Endothelial cell (in vitro differentiated cells): ENCODE measurements at regions not wholly inside any gene's neighbourhood (a gene's known extent, or its start where the extent isn't known, plus 50 kb on each side); places are given as distances from the start of the nearest gene placed in this dataset.

Source experiments
- DNase-seq: peaks from one replicate; pipeline ENCODE4 v3.0.0; 2021; ENCODE audit warnings: low spot score
- H3K27ac Mint-ChIP-seq: one replicate; pipeline ENCODE4 v1.8.0; 2021; ENCODE audit warnings: mixed read lengths, inconsistent platforms; ENCODE audit not compliant: unreplicated experiment
- H3K27me3 Mint-ChIP-seq: one replicate; pipeline ENCODE4 v1.8.0; 2021; ENCODE audit warnings: mild to moderate bottlenecking, moderate library complexity, mixed read lengths, inconsistent platforms; ENCODE audit not compliant: unreplicated experiment
- H3K36me3 Mint-ChIP-seq: one replicate; pipeline ENCODE4 v1.8.0; 2021; ENCODE audit warnings: mild to moderate bottlenecking, low read depth, mixed read lengths, inconsistent platforms; ENCODE audit not compliant: unreplicated experiment
- H3K4me1 Mint-ChIP-seq: one replicate; pipeline ENCODE4 v1.8.0; 2021; ENCODE audit warnings: mild to moderate bottlenecking, mixed read lengths, inconsistent platforms; ENCODE audit not compliant: unreplicated experiment
- H3K4me3 Mint-ChIP-seq: one replicate; pipeline ENCODE4 v1.8.0; 2021; ENCODE audit warnings: mild to moderate bottlenecking, mixed read lengths, inconsistent platforms; ENCODE audit not compliant: unreplicated experiment
- H3K9me3 Mint-ChIP-seq: one replicate; pipeline ENCODE4 v1.8.0; 2021; ENCODE audit warnings: mixed read lengths, inconsistent platforms; ENCODE audit not compliant: unreplicated experiment
- TF ChIP-seq, protein P1 (sequence below): fragments of 200-600 bp; sonication (generic); IDR thresholded peaks from one replicate; pipeline ENCODE4 v1.5.0; 2021; ENCODE audit warnings: antibody characterized with exemption; ENCODE audit not compliant: unreplicated experiment

DNA sequence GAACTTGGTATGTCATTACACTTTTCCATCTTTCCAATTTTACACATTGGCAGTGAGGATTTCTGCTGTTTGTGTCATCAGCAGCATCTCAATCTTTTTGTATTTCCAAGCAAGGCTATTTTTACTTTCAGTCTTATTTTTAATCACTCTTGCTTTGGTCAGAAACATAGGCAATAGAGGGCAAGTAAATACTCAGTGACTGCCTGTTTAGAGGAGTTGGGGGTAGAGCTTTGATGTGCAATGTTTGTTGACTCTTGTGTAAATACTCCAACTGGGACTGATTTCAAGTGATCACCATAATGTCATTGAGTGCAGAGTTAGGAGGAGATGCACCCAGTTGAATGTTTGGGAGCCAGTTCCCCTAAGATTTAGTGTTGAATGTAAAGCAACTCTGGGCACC lies 1281.7 kb downstream of the NLGN4Y start:
- TF ChIP-seq, protein P1, sequence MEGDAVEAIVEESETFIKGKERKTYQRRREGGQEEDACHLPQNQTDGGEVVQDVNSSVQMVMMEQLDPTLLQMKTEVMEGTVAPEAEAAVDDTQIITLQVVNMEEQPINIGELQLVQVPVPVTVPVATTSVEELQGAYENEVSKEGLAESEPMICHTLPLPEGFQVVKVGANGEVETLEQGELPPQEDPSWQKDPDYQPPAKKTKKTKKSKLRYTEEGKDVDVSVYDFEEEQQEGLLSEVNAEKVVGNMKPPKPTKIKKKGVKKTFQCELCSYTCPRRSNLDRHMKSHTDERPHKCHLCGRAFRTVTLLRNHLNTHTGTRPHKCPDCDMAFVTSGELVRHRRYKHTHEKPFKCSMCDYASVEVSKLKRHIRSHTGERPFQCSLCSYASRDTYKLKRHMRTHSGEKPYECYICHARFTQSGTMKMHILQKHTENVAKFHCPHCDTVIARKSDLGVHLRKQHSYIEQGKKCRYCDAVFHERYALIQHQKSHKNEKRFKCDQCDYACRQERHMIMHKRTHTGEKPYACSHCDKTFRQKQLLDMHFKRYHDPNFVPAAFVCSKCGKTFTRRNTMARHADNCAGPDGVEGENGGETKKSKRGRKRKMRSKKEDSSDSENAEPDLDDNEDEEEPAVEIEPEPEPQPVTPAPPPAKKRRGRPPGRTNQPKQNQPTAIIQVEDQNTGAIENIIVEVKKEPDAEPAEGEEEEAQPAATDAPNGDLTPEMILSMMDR = no peak
- no peaks in the 10 kb centered on the region for H3K9me3 Mint-ChIP-seq

DNA sequence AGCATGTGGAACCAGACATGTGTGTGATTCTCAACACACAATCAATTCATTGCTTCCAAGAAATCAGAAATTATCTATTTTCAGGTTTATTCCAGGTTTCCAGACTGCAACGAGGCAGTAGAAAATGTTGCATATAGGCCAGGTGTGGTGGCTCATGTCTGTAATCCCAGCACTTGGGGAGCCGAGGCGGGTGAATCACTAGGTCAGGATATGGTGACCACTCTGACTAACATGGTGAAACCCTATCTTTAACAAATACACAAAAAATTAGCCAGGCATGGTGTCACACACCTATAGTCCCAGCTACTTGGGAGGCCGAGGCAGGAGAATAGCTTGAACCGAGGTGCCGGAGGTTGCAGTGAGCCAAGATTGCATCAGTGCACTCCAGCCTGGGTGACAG lies 1289.9 kb downstream of the NLGN4Y start:
- no peaks in the 10 kb centered on the region for H3K4me1 Mint-ChIP-seq
- TF ChIP-seq, protein P1 = no peak
- no peaks in the 10 kb centered on the region for H3K9me3 Mint-ChIP-seq
- H3K27me3 Mint-ChIP-seq = no peaks in the 10 kb centered on the region
- no peak overlapping the region for H3K4me3 Mint-ChIP-seq
- no peak overlapping the region for H3K27ac Mint-ChIP-seq
- H3K36me3 Mint-ChIP-seq = no peaks in the 10 kb centered on the region
- no peak for DNase-seq

More for the DNA sequence above, 1281.7 kb downstream of the NLGN4Y start:
- DNase-seq = no peak
- no peak overlapping the region for H3K4me3 Mint-ChIP-seq
- no peaks in the 10 kb centered on the region for H3K36me3 Mint-ChIP-seq
- no peaks in the 10 kb centered on the region for H3K27me3 Mint-ChIP-seq
- no peak overlapping the region for H3K27ac Mint-ChIP-seq
- H3K4me1 Mint-ChIP-seq = no peaks in the 10 kb centered on the region
